ENCODE measurements at regions not wholly inside any gene's neighbourhood (a gene's known extent, or its start where the extent isn't known, plus 50 kb on each side); places are given as distances from the start of the nearest gene placed in this dataset.
"Not testable (repeated sequence)": the region's sequence is repeated elsewhere in the genome, so short reads cannot be mapped to it uniquely, and the experiment has no call there.

DNA sequence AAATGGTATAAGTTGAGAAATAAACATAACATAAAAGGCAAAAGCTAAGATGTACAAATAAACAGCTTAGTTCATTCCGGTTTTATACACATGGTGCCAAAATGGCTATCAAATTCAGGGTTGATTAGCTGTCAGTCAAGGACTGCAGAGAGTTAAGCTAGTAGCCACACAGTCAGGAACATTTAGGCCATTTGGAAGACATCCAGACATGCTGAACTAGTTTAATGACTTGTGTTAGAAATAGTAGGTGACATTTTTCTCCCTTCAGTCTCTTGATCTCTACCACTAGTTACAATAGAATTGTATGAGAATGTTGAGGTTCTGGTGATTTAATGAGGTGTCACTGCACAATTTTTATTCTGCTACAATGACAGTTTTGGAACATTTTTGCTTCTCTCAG is 394.4 kb upstream of the SPHKAP start:
- H3K9me3 ChIP-seq (replicated peaks), result no peaks in the 10 kb centered on the region
- TF ChIP-seq, protein P1, sequence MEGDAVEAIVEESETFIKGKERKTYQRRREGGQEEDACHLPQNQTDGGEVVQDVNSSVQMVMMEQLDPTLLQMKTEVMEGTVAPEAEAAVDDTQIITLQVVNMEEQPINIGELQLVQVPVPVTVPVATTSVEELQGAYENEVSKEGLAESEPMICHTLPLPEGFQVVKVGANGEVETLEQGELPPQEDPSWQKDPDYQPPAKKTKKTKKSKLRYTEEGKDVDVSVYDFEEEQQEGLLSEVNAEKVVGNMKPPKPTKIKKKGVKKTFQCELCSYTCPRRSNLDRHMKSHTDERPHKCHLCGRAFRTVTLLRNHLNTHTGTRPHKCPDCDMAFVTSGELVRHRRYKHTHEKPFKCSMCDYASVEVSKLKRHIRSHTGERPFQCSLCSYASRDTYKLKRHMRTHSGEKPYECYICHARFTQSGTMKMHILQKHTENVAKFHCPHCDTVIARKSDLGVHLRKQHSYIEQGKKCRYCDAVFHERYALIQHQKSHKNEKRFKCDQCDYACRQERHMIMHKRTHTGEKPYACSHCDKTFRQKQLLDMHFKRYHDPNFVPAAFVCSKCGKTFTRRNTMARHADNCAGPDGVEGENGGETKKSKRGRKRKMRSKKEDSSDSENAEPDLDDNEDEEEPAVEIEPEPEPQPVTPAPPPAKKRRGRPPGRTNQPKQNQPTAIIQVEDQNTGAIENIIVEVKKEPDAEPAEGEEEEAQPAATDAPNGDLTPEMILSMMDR (IDR thresholded peaks at IDR 0.05; ENCODE audit: borderline replicate concordance), result no peak
- no peak overlapping the region for H3K27ac ChIP-seq (replicated peaks)
- H3K4me3 ChIP-seq, result no peak overlapping the region
- DNase-seq, result no peak
- H3K4me1 ChIP-seq, result peaks cover 3% of the 10 kb centered on the region
- intact Hi-C loops (cut with micrococcal nuclease), result no loop called here
- no peaks in the 10 kb centered on the region for H3K27me3 ChIP-seq (ENCODE audit: low read depth)
- H3K36me3 ChIP-seq, result no peaks in the 10 kb centered on the region

DNA sequence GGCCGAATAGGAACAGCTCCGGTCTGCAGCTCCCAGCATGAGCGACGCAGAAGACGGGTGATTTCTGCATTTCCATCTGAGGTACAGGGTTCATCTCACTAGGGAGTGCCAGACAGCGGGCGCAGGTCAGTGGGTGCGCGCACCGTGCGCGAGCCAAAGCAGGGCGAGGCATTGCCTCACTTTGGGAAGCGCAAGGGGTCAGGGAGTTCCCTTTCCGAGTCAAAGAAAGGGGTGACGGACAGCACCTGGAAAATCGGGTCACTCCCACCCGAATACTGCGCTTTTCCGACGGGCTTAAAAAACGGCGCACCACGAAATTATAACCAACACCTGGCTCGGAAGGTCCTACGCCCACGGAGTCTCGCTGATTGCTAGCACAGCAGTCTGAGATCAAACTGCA is 386.8 kb upstream of the SPHKAP start:
- H3K4me1 ChIP-seq; DNase-seq; intact Hi-C loops (cut with micrococcal nuclease); H3K9me3 ChIP-seq (replicated peaks); H3K27ac ChIP-seq (replicated peaks); H3K27me3 ChIP-seq (ENCODE audit: low read depth); H3K4me3 ChIP-seq; H3K36me3 ChIP-seq: not testable (repeated sequence)

DNA sequence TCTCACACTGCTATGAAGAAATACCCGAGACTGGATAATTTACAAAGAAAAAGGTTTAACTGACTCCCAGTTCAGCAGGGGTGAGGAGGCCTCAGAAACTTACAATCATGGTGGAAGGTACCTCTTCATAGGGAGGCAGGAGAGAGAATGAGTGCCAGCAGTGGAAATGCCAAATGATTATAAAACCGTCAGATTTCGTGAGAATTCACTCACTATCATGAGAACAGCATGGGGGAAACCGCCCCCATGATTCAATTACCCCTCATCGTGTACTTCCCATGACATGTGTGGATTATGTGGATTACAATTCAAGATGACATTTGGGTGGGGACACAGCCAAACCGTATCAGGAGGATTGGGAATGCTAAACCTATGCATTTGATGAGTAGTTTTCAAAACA is 380.3 kb upstream of the SPHKAP start:
- no peaks in the 10 kb centered on the region for H3K27me3 ChIP-seq (ENCODE audit: low read depth)
- intact Hi-C loops (cut with micrococcal nuclease), result no loop called here

DNA sequence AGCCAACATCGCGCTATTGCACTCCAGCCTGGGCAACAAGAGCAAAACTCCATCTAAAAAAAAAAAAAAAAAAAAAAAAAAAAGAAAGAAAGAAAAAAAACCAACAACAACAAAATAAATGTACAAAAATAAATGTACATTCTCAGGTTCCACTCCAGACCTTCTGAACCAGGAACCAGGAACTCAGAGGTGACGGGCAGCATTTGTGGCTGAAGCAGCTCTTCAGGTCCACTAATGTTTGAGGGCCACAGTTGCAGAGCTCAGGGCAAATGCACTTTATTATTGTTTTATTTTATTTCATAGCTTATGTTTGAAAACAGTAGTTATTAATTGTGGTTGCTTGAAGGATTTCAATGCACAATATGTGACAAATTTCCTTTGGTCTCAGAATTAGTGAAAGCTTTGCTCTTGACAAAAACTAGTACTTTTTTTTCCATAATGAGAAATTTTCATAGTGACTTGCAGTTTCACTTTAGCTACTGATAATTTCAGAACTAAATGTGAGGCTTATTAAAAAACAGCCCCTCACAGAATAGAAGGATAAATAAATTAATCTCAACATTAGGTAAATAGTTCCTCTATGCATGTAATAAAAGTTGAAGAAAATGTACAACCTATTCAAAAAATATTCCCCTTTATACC is 378.4 kb upstream of the SPHKAP start:
- Histone ChIP-seq H3K27me3 (ENCODE audit: low read depth) (no peaks in the 10 kb centered on the region), H3K9me3 (replicated peaks) (no peaks in the 10 kb centered on the region), H3K4me3 (no peak overlapping the region), H3K4me1 (no peaks in the 10 kb centered on the region), H3K27ac (replicated peaks) (no peak overlapping the region), H3K36me3 (no peaks in the 10 kb centered on the region)
- DNase-seq, result no peak
- intact Hi-C loops (cut with micrococcal nuclease), result no loop called here
- TF ChIP-seq, protein P1 (IDR thresholded peaks at IDR 0.05; ENCODE audit: borderline replicate concordance), result no peak

More for the DNA sequence above, 380.3 kb upstream of the SPHKAP start:
- TF ChIP-seq, protein P1 (IDR thresholded peaks at IDR 0.05; ENCODE audit: borderline replicate concordance), result no peak
- Histone ChIP-seq H3K27ac (replicated peaks) (no peak overlapping the region), H3K9me3 (replicated peaks) (no peaks in the 10 kb centered on the region), H3K4me1 (no peaks in the 10 kb centered on the region), H3K36me3 (no peaks in the 10 kb centered on the region), H3K4me3 (no peak overlapping the region)
- no peak for DNase-seq

DNA sequence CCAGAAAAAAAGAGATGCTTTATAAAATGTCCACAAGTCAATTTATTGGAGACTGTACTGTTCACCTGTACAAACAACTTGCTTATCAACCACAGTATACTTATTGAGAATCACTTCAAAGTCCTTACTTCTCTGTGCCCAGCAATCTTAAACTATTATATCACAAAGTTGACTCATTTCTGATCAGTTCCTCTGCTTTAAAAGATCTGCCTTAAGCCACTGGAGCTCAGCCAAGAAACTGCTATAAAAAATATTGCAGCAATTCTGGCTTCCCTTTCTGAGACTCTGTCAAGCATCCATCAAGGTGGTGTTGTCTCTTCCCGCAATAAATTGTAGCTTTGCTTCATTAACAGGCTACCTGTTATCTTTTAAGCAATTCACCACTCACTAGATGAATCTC is 375.2 kb upstream of the SPHKAP start:
- TF ChIP-seq, protein P1 (IDR thresholded peaks at IDR 0.05; ENCODE audit: borderline replicate concordance), result no peak

DNA sequence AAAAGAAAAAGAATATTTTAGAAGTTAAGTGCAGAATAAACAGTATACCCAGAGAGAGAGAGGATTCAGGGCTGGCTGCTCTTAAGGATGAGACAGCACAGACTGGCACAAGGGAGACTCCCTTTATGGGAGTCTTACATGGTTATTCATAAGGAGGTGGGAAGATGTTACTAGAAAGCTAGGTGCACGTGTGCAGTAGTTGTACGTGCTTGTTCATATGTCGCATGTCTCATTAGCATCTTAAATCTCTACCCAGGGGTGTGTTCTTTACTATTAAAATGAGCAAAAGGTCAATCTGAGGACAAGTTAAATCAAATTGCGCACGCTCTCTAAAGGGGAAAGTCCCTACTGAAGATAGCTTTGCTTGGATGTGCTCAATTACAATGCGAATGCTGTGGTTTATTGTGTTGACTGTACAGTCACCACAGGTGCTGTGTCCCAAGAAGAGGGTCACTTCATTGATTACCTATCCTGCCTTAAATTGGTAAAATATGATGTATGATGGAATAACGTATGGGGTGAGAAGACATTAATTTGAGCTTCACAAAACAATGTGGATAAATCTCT is 368.0 kb upstream of the SPHKAP start:
- TF ChIP-seq, protein P1 (IDR thresholded peaks at IDR 0.05; ENCODE audit: borderline replicate concordance), result no peak
- Histone ChIP-seq H3K4me3 (no peak overlapping the region), H3K27me3 (ENCODE audit: low read depth) (no peaks in the 10 kb centered on the region), H3K27ac (replicated peaks) (no peak overlapping the region), H3K36me3 (no peaks in the 10 kb centered on the region), H3K9me3 (replicated peaks) (peaks cover 15% of the 10 kb centered on the region), H3K4me1 (peaks cover 13% of the 10 kb centered on the region)
- no peak for DNase-seq
- intact Hi-C loops (cut with micrococcal nuclease), result no loop called here

More for the DNA sequence above, 375.2 kb upstream of the SPHKAP start:
- Histone ChIP-seq H3K9me3 (replicated peaks) (no peaks in the 10 kb centered on the region), H3K27me3 (ENCODE audit: low read depth) (no peaks in the 10 kb centered on the region), H3K36me3 (no peaks in the 10 kb centered on the region), H3K27ac (replicated peaks) (no peak overlapping the region), H3K4me1 (no peaks in the 10 kb centered on the region), H3K4me3 (no peak overlapping the region)
- intact Hi-C loops (cut with micrococcal nuclease), result no loop called here
- DNase-seq, result no peak

Measured in left ventricle myocardium inferior (tissue), 1 donor.